ENCODE measurements at regions not wholly inside any gene's neighbourhood (a gene's known extent, or its start where the extent isn't known, plus 50 kb on each side); places are given as distances from the start of the nearest gene placed in this dataset.

- peaks cover 18% of the 10 kb centered on the region for H3K27me3 Mint-ChIP-seq
- H3K27ac Mint-ChIP-seq = no peak overlapping the region
These were observed 64.6 kb downstream of the TSPAN17 start for GRCh38 chr5:176711883-176712282.

GRCh38 chr5:176712546-176713304 is 65.4 kb downstream of the TSPAN17 start:
- Mint-ChIP-seq H3K36me3 (no peaks in the 10 kb centered on the region), H3K4me1 (ENCODE audit: unreplicated experiment) (no peaks in the 10 kb centered on the region), H3K27ac (no peak overlapping the region), H3K9me3 (no peaks in the 10 kb centered on the region), H3K27me3 (peaks cover 21% of the 10 kb centered on the region), H3K4me3 (no peak overlapping the region)
- DNase-seq (ENCODE audit: extremely low spot score, unreplicated experiment) = no peak
- TF ChIP-seq, protein P1, sequence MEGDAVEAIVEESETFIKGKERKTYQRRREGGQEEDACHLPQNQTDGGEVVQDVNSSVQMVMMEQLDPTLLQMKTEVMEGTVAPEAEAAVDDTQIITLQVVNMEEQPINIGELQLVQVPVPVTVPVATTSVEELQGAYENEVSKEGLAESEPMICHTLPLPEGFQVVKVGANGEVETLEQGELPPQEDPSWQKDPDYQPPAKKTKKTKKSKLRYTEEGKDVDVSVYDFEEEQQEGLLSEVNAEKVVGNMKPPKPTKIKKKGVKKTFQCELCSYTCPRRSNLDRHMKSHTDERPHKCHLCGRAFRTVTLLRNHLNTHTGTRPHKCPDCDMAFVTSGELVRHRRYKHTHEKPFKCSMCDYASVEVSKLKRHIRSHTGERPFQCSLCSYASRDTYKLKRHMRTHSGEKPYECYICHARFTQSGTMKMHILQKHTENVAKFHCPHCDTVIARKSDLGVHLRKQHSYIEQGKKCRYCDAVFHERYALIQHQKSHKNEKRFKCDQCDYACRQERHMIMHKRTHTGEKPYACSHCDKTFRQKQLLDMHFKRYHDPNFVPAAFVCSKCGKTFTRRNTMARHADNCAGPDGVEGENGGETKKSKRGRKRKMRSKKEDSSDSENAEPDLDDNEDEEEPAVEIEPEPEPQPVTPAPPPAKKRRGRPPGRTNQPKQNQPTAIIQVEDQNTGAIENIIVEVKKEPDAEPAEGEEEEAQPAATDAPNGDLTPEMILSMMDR (conservative IDR thresholded peaks at IDR 0.05) = no peak

More at GRCh38 chr5:176711883-176712282, 64.6 kb downstream of the TSPAN17 start:
- H3K4me1 Mint-ChIP-seq (ENCODE audit: unreplicated experiment) = no peaks in the 10 kb centered on the region
- DNase-seq (ENCODE audit: extremely low spot score, unreplicated experiment) = no peak
- TF ChIP-seq, protein P1 (conservative IDR thresholded peaks at IDR 0.05) = no peak
- no peaks in the 10 kb centered on the region for H3K9me3 Mint-ChIP-seq
- no peak overlapping the region for H3K4me3 Mint-ChIP-seq
- H3K36me3 Mint-ChIP-seq = no peaks in the 10 kb centered on the region

GRCh38 chr5:176713409-176713808 is 66.1 kb downstream of the TSPAN17 start:
- H3K27me3 Mint-ChIP-seq = peaks cover 23% of the 10 kb centered on the region
- no peaks in the 10 kb centered on the region for H3K9me3 Mint-ChIP-seq
- TF ChIP-seq, protein P1 (conservative IDR thresholded peaks at IDR 0.05) = no peak
- H3K4me1 Mint-ChIP-seq (ENCODE audit: unreplicated experiment) = no peaks in the 10 kb centered on the region
- H3K27ac Mint-ChIP-seq = no peak overlapping the region
- no peaks in the 10 kb centered on the region for H3K36me3 Mint-ChIP-seq
- DNase-seq (ENCODE audit: extremely low spot score, unreplicated experiment) = no peak
- H3K4me3 Mint-ChIP-seq = no peak overlapping the region

GRCh38 chr5:176714067-176714466 is 66.8 kb downstream of the TSPAN17 start:
- no peak for DNase-seq (ENCODE audit: extremely low spot score, unreplicated experiment)
- Mint-ChIP-seq H3K4me1 (ENCODE audit: unreplicated experiment) (peaks cover 3% of the 10 kb centered on the region), H3K9me3 (no peaks in the 10 kb centered on the region), H3K4me3 (no peak overlapping the region), H3K27ac (no peak overlapping the region), H3K27me3 (peaks cover 30% of the 10 kb centered on the region), H3K36me3 (no peaks in the 10 kb centered on the region)
- TF ChIP-seq, protein P1 (conservative IDR thresholded peaks at IDR 0.05) = no peak

GRCh38 chr5:176716320-176716719 is 69.0 kb downstream of the TSPAN17 start:
- H3K9me3 Mint-ChIP-seq = no peaks in the 10 kb centered on the region
- TF ChIP-seq, protein P1 (conservative IDR thresholded peaks at IDR 0.05) = no peak
- H3K27ac Mint-ChIP-seq = no peak overlapping the region
- no peaks in the 10 kb centered on the region for H3K36me3 Mint-ChIP-seq
- no peak for DNase-seq (ENCODE audit: extremely low spot score, unreplicated experiment)
- H3K4me1 Mint-ChIP-seq (ENCODE audit: unreplicated experiment) = peaks cover 10% of the 10 kb centered on the region
- peaks cover 33% of the 10 kb centered on the region for H3K27me3 Mint-ChIP-seq
- no peak overlapping the region for H3K4me3 Mint-ChIP-seq
